Stimulated activated CD4-positive, alpha-beta T cell treated with anti-CD3 and anti-CD28 coated beads, Interleukin-12 subunit alpha, Interleukin-12 subunit beta, amount 100 ng/mL, for 4 hours (primary cell): ENCODE measurements at regions not wholly inside any gene's neighbourhood (a gene's known extent, or its start where the extent isn't known, plus 50 kb on each side); places are given as distances from the start of the nearest gene placed in this dataset.

Experiments used
- DNase-seq: peaks from one replicate; pipeline ENCODE4 v3.0.0-alpha.2; 2020

DNA sequence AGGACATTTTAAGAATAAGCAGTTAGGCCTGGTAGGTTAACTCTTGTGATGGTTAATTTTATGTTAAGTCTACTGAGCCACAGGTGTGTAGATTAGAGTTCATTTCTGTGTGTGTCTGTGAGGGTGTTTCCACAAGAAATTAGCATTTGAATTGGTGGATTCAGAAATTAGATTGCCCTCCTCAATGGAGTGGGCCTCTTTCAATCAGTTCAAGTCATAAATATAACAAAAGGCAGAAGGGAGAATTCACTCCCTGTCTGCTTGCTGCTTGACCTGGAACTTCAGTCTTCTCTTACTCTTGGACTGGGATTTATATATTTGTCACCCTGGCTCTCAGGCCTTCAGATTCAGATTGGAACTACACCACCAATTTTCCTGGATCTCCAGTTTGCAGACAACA, 55.3 kb upstream of the POM121L12 start:
- DNase-seq = no peak

DNA sequence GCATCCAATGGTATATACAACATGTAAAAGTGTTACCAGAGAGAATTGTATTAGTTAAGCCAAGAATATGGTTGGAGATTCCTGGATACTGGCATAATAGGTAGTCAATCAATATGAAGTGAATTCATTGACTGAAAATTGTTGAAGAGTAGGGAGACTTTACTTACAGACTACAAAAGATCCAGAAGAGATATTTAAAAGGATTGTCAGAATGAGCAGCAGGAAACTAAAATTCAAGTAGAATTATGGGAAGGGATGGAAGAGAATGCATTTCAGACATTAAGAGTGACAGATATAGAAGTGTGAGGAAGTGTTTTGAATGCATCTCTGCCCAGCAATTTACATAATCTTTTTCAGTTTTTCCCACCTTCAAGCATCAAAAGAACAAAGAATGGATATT, 62.3 kb upstream of the POM121L12 start:
- no peak for DNase-seq

DNA sequence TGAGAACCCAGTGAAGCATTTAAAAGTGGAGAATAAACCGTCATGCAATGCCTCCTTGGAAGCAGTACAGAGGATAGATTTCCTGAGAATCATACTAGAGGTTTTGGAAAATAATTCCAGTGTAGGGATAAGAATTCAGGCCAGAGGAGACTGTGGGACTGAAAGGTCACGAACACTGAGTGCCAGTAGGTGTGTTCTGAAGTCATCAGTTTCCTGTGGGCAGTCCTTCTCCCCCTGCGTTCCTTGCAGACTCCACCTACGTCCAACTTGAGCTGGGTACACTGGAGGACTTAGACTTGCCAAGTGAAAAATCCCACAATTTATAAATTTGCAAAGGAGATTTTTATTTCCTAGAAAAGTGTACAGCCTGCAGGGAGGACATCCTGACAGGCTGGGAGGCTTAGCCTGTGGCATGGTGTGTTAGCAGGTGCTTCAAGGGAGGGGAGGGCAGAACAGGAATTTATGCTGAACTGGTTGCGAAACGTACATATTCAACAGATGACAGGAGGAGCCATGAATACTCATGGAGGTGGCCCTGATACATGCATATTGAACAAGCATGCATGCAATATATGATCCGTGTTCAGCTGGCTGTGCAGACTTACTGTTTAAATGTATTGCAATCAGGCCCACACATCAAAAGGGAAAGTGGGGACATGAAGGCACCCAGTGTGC, 72.9 kb upstream of the POM121L12 start:
- DNase-seq = no peak

GRCh38 chr7:52961084-52961483, 74.3 kb upstream of the POM121L12 start:
- no peak for DNase-seq

DNA sequence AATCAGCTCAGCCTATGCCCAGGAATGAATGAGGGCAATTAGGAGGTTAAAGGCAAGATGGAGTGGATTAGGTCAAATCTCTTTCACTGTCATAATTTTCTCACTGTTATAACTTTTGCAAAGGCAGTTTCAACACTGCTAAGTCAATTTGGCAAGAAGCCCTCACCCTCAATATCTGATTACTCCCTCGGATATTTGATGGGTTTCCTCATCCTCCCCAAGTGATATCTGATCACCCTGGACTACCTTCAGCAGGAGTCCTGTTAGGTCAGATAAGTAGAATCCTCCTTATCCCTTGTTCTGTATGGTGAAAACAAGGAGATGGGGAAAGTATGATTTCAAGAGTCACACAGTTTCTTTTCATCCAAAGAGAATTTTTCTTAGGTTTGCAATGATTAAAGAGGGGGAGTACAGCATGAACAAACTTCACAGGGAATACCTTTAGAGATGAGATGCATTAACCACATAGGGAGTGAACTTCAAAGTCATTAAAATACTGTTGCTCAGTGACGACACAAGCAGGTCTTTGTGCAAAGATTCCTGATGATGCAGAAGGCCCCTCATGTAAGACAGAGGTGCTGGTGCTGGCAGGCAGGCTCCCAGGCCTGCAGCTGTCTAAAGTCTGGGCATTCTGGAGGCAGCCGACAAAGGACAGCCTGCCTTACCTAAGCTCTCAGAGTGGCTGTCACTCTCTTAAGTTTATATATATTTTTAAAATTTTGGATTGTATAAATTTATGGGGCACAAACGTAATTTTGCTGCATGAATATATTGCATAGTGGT, 75.4 kb upstream of the POM121L12 start:
- DNase-seq = no peak

DNA sequence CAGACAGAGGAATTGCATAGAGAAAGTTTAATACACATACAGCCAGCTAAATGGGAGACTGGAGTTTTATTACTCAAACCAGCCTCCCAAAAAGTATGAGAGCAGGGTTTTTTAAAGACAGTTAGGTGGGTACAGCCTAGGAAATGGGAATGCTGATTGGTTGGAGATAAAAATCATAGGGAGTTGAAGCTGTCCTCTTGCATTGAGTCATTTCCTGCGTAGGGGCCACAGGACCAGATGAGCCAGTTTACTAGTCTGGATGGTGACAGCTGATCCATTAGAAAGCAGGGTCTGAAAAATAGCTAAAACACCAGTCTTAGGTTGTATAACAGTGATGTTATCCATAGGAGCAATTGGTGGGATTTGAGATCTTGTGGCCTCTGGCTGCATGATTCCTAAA, 76.1 kb upstream of the POM121L12 start:
- DNase-seq = no peak

DNA sequence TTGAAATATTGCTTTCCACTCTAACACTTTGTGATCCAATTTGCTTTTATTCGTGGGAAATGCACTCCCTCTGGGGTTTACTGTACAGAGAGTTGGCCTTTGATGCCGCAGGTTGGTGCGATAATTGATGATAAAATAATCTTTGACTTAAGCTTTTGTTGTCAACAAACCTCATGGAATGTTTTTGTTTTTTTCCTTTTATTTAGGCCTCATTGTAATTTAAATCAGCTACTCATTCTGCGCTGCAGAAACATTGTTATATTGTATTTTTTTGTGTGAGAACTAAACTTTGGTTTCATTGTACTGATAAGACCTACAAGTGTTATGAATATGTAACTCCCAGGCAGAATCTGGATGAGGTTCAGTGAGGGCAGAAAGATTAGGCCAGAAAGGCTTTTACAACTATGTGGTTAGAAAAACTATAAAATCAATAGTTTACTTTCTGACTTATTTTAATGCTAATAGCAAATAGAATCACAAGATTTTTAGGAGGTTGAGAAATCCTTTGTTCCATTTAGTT, 76.8 kb upstream of the POM121L12 start:
- DNase-seq = no peak

GRCh38 chr7:52956379-52956915, 79.0 kb upstream of the POM121L12 start:
- DNase-seq = no peak

DNA sequence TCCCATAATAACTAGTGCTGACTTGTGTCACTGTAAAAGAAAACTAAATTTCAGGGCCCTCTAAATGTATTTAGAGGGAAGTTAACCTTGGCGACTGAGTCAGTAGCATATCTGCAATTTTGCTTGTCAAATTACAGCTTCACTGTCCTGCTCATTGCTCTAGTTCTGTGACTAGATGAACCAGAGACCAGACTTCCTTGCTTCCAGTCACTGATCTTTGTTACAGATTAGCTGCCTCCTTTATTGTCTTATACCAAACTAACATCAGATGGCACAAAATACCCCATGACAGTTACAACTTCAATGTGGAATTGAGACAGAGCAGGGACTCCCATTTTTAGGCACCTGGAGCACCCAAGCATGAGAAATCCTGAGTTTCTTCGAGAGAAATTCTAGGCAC, 79.9 kb upstream of the POM121L12 start:
- no peak for DNase-seq

DNA sequence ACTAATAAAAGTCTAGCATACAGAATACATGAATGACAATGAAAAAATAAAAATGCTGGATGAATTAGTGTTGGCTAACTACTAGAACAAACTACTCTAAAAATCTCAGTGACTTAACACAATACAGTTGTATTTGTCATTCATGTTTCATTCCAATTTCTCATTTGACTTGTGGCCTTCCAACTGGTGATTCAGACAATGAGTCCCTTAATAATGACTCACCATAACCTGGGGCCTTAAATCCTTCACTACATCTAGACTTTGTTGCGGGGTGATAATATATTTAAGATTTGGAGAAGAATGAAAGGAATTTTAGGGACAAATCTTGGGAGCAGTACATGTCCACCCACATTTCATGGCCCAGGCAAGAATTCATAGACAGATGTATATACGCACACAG, 90.5 kb upstream of the POM121L12 start:
- DNase-seq = no peak

- no peak for DNase-seq
These were observed 95.0 kb upstream of the POM121L12 start for GRCh38 chr7:52940481-52940880.

DNA sequence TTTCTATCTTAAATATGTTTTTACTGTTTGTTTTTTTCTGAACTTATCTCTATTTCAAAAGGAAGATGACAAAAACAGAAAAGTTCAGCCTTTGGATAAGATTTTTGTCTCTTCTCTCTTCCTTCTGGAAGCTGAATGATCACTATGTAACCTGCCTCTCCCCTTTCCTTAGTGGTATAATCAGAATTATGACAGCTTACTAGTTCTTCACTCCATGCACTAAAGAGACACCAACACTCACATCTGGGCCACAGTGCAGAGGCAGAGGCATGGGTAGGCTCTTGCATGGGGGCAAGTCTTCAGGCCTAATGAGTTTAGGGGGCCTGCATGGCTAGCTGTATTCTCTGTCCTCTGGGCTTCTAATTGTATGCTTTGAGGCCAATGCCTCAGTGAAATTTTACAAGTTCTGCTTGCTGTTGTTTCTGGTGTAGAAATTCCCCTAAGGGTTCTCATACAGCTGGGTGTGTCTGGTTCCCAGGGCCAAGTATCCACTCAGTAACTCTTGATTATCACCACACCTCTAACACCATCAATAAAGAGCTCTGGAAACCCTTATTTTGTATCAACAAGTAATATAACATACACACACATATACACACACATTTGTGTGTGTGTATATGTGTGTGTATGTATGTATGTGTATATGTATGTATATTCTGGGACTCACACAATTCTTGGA, 96.8 kb upstream of the POM121L12 start:
- DNase-seq = no peak

DNA sequence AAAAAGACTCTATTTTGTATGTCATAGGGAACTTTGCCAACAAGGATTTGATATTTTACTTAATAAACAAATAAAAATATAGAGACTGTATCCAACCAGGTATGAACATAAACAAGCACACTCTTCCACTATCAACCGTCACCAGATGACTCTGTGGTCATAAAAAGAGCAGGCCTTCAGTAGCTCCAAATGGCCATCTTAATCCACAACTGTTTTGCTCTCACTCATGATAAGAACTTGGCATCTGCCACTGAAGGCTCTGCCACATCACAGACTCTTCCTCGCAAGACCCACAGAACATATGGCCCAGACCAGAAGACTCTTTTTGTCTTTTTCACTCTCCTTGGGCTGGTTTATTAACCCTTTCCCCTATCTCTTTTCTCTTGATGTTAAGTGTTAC, 98.7 kb upstream of the POM121L12 start:
- DNase-seq = no peak

- no peak for DNase-seq
These were observed 106.8 kb upstream of the POM121L12 start for GRCh38 chr7:52928591-52928990.

DNA sequence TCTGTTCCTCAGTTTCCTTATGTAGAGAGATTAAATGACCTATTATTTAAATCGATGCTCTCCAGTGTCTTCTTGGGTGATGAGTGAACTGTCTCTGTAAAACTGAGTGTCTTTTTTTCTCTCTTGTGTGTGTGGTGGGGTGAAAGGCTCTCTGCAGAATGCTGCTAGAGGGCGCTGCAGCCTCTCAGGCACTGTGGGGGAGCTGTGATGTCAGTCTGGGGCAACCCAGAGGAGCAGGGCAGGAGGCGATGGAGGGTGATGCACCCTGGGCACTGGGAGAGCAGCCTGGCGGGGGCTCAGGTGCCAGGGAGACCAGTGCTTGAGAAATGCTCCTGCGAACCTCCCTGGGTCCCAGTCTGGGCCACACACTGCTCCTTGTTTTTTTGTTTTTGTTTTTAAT, 110.1 kb upstream of the POM121L12 start:
- DNase-seq = no peak

DNA sequence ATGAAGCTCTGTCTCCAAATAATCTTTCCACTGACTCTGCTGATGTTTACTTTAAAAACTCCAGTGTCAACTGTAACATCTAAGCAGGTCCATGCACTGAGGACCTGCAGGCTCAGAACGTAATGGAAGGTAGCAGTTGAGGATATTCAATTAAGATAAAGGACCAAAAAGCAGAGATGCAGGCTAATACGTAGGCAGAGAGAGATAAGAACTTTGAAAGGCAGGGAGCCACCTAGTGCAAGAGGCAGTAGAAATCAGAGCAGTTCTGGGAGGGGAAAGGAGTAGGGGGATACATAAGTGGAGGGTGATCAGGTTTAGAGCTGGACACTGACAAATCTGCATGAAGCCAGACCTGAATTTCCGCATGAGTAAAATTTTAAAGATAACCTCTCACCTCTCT, 114.5 kb upstream of the POM121L12 start:
- DNase-seq = no peak

DNA sequence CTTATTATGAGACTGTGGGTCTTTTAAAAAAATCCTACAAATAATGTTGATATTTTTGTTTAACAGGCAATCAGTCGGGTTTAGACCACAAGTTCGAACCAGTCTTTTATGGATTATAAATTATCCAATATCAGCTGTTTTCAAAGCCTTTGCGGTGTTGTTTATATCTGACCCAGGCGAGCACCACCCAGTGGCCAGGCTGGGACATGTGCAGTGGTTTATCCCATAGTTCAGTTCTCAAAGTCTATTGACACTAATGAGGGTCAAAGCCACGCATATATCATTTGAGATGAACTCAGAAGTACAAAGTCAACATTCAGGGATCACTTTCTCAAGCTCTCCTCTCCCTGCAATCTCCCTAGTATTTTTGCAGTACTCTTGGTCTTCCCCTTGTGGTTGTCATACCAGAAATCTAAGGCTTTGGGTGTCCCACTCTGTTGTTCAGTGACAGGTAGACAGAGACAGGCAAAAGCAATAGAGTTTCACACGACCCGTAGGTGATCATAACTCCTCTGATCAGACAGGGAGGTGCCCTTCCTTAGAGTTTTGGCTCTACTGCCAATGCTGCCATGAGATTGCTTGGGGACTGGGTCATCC, 117.4 kb upstream of the POM121L12 start:
- no peak for DNase-seq

GRCh38 chr7:52911795-52912194, 123.6 kb upstream of the POM121L12 start:
- no peak for DNase-seq

DNA sequence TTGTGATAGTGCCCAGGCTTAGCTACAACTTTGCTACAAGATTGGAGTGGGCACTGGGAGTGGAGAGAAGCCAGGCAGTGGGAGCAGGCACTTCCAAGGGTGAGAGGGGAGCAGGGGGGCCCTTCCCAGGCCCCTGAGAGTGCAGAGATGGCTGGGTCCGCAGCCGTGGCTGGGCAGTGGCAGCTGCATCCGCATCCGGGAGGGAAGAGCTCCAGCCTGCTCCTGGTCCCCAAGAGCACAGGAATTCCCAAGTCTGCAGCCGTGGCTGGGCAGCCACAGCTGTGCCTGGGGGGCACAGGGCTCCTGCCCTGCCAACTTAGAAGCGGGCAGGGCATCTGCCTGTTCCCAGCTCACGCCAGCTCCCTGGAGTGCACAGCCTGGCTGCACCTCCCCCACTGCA, 124.1 kb upstream of the POM121L12 start:
- DNase-seq = no peak

GRCh38 chr7:52909935-52910334, 125.5 kb upstream of the POM121L12 start:
- no peak for DNase-seq

DNA sequence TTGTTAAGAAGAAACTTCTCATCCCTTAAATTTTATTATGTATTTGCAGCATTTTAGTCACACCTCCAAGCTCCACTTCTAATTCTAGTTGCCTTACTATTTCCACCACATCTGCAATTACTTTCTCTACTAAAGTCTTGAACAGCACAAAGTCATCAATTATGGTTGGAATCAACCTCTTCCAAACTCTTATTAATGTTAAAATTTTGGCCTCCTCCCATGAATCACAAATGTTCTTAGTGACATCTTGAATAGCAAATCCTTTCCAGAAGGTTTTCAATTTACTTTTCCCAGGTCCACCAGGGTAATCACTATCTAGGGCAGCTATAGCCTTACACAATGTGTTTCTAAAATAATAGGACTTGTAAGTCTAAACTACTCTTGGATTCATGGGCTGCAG, 126.3 kb upstream of the POM121L12 start:
- no peak for DNase-seq

DNA sequence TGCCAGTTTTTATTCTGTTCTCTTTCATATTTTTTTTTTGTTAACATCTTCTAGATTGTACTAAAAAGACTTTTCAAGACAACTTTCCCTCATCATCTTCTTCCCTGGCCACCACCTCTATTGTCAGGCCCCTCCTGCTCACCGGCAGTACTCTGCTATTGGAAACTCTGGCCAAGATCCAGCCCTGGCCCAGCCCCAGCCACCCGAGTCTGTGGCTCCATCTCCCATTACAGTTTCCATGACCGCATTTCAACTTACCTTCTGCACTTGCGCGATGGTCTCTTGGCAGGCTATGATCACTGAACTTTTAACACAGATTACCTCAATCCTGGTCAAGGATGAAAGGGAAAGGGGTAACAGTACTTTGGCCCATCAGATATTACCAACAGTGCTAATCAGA, 137.7 kb upstream of the POM121L12 start:
- DNase-seq = no peak

- DNase-seq = no peak
These were observed 138.1 kb upstream of the POM121L12 start for GRCh38 chr7:52897288-52897687.
